GM12878 (cell line): ENCODE measurements at regions not wholly inside any gene's neighbourhood (a gene's known extent, or its start where the extent isn't known, plus 50 kb on each side); places are given as distances from the start of the nearest gene placed in this dataset.

Experiments
- ATAC-seq: fragments of 200-7000 bp; cut with Tn5 transposase; 3 replicates; pipeline ENCODE4 v1.9.1; 2020; ENCODE audit warnings: mild to moderate bottlenecking, moderate library complexity
- BruUV-seq: library from RNA; stranded (reverse); fragments of 400-500 nt; replicated peaks from 2 replicates; lab custom pipeline; 2021; lab: Mats Ljungman, UMichigan
- CTCF ChIA-PET: fragments of 300-600 bp; sonication (Branson Sonifier 250); formaldehyde crosslinking; extraction: SDS; loops from one replicate; lab custom pipeline; 2021; ENCODE audit warnings: inconsistent platforms; lab: Yijun Ruan, JAX
- POLR2A ChIA-PET: fragments of 350-600 bp; formaldehyde crosslinking; extraction: SDS; loops from one replicate; lab custom pipeline; 2021; ENCODE audit warnings: inconsistent platforms; lab: Charles Lee
- RAD21 ChIA-PET: fragments of 300-600 bp; sonication (Branson Sonifier 250); formaldehyde crosslinking; loops from one replicate; lab custom pipeline; 2023; ENCODE audit warnings: antibody characterized with exemption; ENCODE audit not compliant: unreplicated experiment; lab: Charles Lee
- SMC1A ChIA-PET: fragments of 300-600 bp; sonication (Branson Sonifier 250); formaldehyde crosslinking; loops from one replicate; lab custom pipeline; 2023; ENCODE audit not compliant: unreplicated experiment, uncharacterized antibody; lab: Charles Lee
- DNase-seq: peaks from one replicate; pipeline ENCODE4 v3.0.0-alpha.2; 2011; ENCODE audit warnings: low read depth, low spot score
- FAIRE-seq: peaks from 3 replicates; lab custom pipeline; 2011; peaks lifted over from hg19 to GRCh38; lab: Jason Lieb, UNC
- H2AFZ ChIP-seq: 2 replicates; pipeline ENCODE4 v1.6.0; 2011; ENCODE audit warnings: low read depth, low read length, control low read depth; ENCODE audit not compliant: control insufficient read depth
- H3K27ac ChIP-seq: 2 replicates; pipeline ENCODE4 v1.5.1; 2011; ENCODE audit warnings: control low read depth; ENCODE audit not compliant: control insufficient read depth, insufficient read depth
- H3K27me3 ChIP-seq, 2 experiments: replicated peaks in 1 of 2; 2 replicates each; pipeline versions ENCODE4 v1.6.0 to v1.6.1; 2011; ENCODE audit warnings: low read length in 1 of 2; ENCODE audit not compliant: control insufficient read depth in 2 of 2, insufficient read depth in 2 of 2
- H3K36me3 ChIP-seq, 2 experiments: 2 replicates each; pipeline ENCODE4 v1.5.1; 2011; ENCODE audit warnings: low read length in 1 of 2; ENCODE audit not compliant: control insufficient read depth in 2 of 2, insufficient read depth in 2 of 2
- H3K4me1 ChIP-seq: 2 replicates; pipeline ENCODE4 v1.6.1; 2011; ENCODE audit warnings: mild to moderate bottlenecking, low read length, moderate library complexity, mixed read lengths; ENCODE audit not compliant: control insufficient read depth, insufficient read depth
- H3K4me2 ChIP-seq: 2 replicates; pipeline ENCODE4 v1.6.0; 2011; ENCODE audit warnings: control low read depth; ENCODE audit not compliant: control insufficient read depth, insufficient read depth
- H3K4me3 ChIP-seq: fragments of 200-600 bp; sonication (generic); 2 replicates; pipeline ENCODE4 v1.5.1; 2016
- H3K79me2 ChIP-seq: 2 replicates; pipeline ENCODE4 v1.6.0; 2011; ENCODE audit warnings: low read length; ENCODE audit not compliant: control insufficient read depth, insufficient read depth
- H3K9ac ChIP-seq: 2 replicates; pipeline ENCODE4 v1.8.0; 2011; ENCODE audit warnings: low read length, control low read depth, mixed read lengths; ENCODE audit not compliant: control insufficient read depth, insufficient read depth
- H3K9me3 ChIP-seq: replicated peaks from 3 replicates; pipeline ENCODE4 v1.5.1; 2011; ENCODE audit warnings: mild to moderate bottlenecking, low read length; ENCODE audit not compliant: control insufficient read depth, insufficient read depth
- H4K20me1 ChIP-seq: 2 replicates; pipeline ENCODE4 v1.6.0; 2011; ENCODE audit not compliant: control insufficient read depth, insufficient read depth
- ATF7 ChIP-seq: fragments of 450-650 bp; IDR thresholded peaks from 2 replicates; pipeline ENCODE4 v1.6.1; 2016; ENCODE audit warnings: low read depth, mild to moderate bottlenecking
- CBFB ChIP-seq: IDR thresholded peaks from 2 replicates; pipeline ENCODE4 v1.6.1; 2016; ENCODE audit warnings: antibody characterized with exemption, low read depth
- HDAC2 ChIP-seq: fragments of 200-600 bp; sonication (generic); IDR thresholded peaks from 2 replicates; pipeline ENCODE4 v1.6.1; 2017
- NFIC ChIP-seq: IDR thresholded peaks from 2 replicates; pipeline ENCODE4 v1.6.1; 2012; ENCODE audit warnings: low read depth, mild to moderate bottlenecking, inconsistent platforms, low read length, moderate library complexity
- NFYA ChIP-seq: IDR thresholded peaks from 2 replicates; pipeline ENCODE4 v1.6.1; 2011; ENCODE audit warnings: low read depth, mild to moderate bottlenecking, low read length, improper control_type of control experiment, borderline replicate concordance
- PAX5 ChIP-seq: IDR thresholded peaks from 2 replicates; pipeline ENCODE4 v1.6.1; 2011; ENCODE audit warnings: low read depth, low read length, borderline replicate concordance
- RB1 ChIP-seq: fragments of 450-650 bp; formaldehyde crosslinking; IDR thresholded peaks from 2 replicates; pipeline ENCODE4 v1.6.1; 2017; ENCODE audit warnings: mild to moderate bottlenecking, borderline replicate concordance
- RBBP5 ChIP-seq: fragments of 200-600 bp; sonication (generic); conservative IDR thresholded peaks from 2 replicates; pipeline ENCODE4 v1.6.1; 2016
- STAT1 ChIP-seq: fragments of 450-650 bp; conservative IDR thresholded peaks from 2 replicates; pipeline ENCODE4 v1.6.1; 2014; ENCODE audit warnings: antibody characterized with exemption, mild to moderate bottlenecking
- SUZ12 ChIP-seq: fragments of 200-600 bp; sonication (generic); IDR thresholded peaks from one replicate; pipeline ENCODE4 v1.6.1; 2018; ENCODE audit warnings: antibody characterized with exemption, mild to moderate bottlenecking; ENCODE audit not compliant: unreplicated experiment
- TCF7 ChIP-seq: IDR thresholded peaks from 2 replicates; pipeline ENCODE4 v1.6.1; 2014; ENCODE audit warnings: antibody characterized with exemption, borderline replicate concordance
- WRNIP1 ChIP-seq: IDR thresholded peaks from 2 replicates; pipeline ENCODE4 v1.6.1; 2011; ENCODE audit warnings: low read depth, low read length, improper control_type of control experiment, borderline replicate concordance
- YY1 ChIP-seq: IDR thresholded peaks from 2 replicates; pipeline ENCODE4 v1.6.1; 2011; ENCODE audit warnings: low read depth, mild to moderate bottlenecking, low read length
- WGBS: methylation state at CpG from one replicate; pipeline ENCODE4 v1.1.6; 2016; ENCODE audit warnings: low lambda C conversion rate; ENCODE audit not compliant: insufficient replicate concordance, insufficient coverage; ENCODE audit errors: missing lambda C conversion rate; 5-methylcytosine and 5-hydroxymethylcytosine counted together
- in situ Hi-C: fragments of 300-500 bp; cut with MboI; formaldehyde crosslinking; loops from 9 replicates; pipeline ENCODE4 v1.14.3; 2018; ENCODE audit warnings: mixed read lengths
- intact Hi-C: fragments of 100-400 bp; cut with micrococcal nuclease; formaldehyde crosslinking; loops from one replicate; pipeline ENCODE4 v1.14.2; 2022; ENCODE audit not compliant: unreplicated experiment
- TF ChIP-seq, protein P1 (sequence below): fragments of 450-650 bp; formaldehyde crosslinking; IDR thresholded peaks from 2 replicates; pipeline ENCODE4 v1.4.0; 2022; ENCODE audit warnings: mild to moderate bottlenecking, moderate library complexity
- TF ChIP-seq, protein P2 (sequence below): fragments of 450-650 bp; IDR thresholded peaks from 2 replicates; pipeline ENCODE4 v1.6.1; 2017; ENCODE audit warnings: low read depth, mild to moderate bottlenecking, moderate library complexity

DNA sequence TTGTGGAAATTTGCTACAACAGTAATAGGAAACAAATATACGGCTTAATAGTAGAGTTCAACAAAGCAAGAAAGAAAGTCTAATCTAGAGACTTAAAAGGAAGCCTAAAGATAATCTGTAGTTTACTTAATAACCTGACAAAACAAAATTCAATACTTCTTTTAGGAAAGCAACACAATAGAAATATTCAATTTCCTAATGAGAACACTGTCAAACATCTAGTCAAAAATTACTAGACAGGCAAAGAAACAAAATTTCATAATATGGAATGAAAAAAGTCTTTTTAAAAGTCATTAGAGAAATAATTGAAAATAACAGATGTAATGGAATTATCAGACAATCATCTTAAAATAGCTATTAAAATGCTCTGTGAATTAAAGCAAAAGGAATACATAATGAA lies 692.5 kb upstream of the ADAMTS16 start:
- intact Hi-C loops = no loop called here
- ChIA-PET RAD21 (no interaction called here), CTCF (no interaction called here), SMC1A (interaction anchor here (0.6 kb wide), 1 partner anchor 14 kb away, joined by 3 read pairs; no protein-coding TSS in a partner anchor), POLR2A (no interaction called here)
- Histone ChIP-seq H3K9ac (no peak overlapping the region), H4K20me1 (no peaks in the 10 kb centered on the region), H3K4me1 (no peaks in the 10 kb centered on the region), H3K4me2 (no peak overlapping the region), H3K9me3 (no peaks in the 10 kb centered on the region), H3K27ac (no peak overlapping the region), H3K27me3 (no peaks in the 10 kb centered on the region), H3K4me3 (no peak overlapping the region), H3K36me3 (no peaks in the 10 kb centered on the region), H2AFZ (no peak overlapping the region), H3K79me2 (no peaks in the 10 kb centered on the region)
- DNase-seq = no peak
- TF ChIP-seq YY1 (no peak), NFIC (no peak), NFYA (no peak), WRNIP1 (no peak), TCF7 (no peak), RBBP5 (no peak), RB1 (no peak), PAX5 (no peak), STAT1 (no peak), SUZ12 (no peak), CBFB (no peak), HDAC2 (no peak), ATF7 (no peak)
- TF ChIP-seq, protein P1, sequence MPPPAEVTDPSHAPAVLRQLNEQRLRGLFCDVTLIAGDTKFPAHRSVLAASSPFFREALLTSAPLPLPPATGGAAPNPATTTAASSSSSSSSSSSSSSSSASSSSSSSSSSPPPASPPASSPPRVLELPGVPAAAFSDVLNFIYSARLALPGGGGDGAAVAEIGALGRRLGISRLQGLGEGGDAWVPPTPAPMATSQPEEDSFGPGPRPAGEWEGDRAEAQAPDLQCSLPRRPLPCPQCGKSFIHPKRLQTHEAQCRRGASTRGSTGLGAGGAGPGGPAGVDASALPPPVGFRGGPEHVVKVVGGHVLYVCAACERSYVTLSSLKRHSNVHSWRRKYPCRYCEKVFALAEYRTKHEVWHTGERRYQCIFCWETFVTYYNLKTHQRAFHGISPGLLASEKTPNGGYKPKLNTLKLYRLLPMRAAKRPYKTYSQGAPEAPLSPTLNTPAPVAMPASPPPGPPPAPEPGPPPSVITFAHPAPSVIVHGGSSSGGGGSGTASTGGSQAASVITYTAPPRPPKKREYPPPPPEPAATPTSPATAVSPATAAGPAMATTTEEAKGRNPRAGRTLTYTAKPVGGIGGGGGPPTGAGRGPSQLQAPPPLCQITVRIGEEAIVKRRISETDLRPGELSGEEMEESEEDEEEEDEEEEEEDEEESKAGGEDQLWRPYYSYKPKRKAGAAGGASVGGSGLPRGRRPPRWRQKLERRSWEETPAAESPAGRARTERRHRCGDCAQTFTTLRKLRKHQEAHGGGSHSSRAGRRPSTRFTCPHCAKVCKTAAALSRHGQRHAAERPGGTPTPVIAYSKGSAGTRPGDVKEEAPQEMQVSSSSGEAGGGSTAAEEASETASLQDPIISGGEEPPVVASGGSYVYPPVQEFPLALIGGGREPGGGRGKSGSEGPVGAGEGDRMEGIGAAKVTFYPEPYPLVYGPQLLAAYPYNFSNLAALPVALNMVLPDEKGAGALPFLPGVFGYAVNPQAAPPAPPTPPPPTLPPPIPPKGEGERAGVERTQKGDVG (CRISPR knock-in tag) = no peak
- TF ChIP-seq, protein P2, sequence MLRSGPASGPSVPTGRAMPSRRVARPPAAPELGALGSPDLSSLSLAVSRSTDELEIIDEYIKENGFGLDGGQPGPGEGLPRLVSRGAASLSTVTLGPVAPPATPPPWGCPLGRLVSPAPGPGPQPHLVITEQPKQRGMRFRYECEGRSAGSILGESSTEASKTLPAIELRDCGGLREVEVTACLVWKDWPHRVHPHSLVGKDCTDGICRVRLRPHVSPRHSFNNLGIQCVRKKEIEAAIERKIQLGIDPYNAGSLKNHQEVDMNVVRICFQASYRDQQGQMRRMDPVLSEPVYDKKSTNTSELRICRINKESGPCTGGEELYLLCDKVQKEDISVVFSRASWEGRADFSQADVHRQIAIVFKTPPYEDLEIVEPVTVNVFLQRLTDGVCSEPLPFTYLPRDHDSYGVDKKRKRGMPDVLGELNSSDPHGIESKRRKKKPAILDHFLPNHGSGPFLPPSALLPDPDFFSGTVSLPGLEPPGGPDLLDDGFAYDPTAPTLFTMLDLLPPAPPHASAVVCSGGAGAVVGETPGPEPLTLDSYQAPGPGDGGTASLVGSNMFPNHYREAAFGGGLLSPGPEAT = no peak
- no peak for ATAC-seq
- FAIRE-seq = no peak
- WGBS = 77% methylated on average over 1 of the region's 1 CpG
- in situ Hi-C loops = no loop called here
- no TSS peak for BruUV-seq
